Stimulated activated CD4-positive, alpha-beta T cell treated with anti-CD3 and anti-CD28 coated beads, TNF-alpha, amount 100 ng/mL, for 1 hour (primary cell): ENCODE measurements at regions not wholly inside any gene's neighbourhood (a gene's known extent, or its start where the extent isn't known, plus 50 kb on each side); places are given as distances from the start of the nearest gene placed in this dataset.
"Not testable (repeated sequence)": the region's sequence is repeated elsewhere in the genome, so short reads cannot be mapped to it uniquely, and the experiment has no call there.

ENCODE experiments used
- DNase-seq, 3 donors: peaks; one replicate each; pipeline ENCODE4 v3.0.0-alpha.2; 2020; ENCODE audit warnings: low read depth in 3 of 3, low spot score in 1 of 3

DNA sequence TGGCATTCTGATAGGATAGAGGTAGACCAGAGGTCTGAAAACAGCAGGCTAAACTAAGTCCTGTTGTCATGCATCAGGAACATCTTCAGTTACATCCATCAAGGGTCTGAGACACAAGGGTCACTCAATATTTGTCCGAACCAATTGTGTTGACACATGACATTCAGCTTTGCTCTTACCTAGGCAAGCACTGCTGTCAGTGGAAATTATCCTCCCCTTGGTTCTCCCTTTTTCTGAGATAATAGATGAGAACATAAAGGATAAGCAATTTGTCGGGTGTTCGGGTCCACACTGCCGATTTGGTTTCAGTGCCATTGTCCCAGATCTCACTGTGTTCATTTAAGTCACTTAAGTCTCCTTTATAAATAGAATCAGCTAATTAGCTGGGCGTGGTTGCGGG, 148.3 kb upstream of the MSX2 start:
- DNase-seq, result no peak

GRCh38 chr5:174581479-174581878, 142.9 kb upstream of the MSX2 start:
- DNase-seq, result no peak

DNA sequence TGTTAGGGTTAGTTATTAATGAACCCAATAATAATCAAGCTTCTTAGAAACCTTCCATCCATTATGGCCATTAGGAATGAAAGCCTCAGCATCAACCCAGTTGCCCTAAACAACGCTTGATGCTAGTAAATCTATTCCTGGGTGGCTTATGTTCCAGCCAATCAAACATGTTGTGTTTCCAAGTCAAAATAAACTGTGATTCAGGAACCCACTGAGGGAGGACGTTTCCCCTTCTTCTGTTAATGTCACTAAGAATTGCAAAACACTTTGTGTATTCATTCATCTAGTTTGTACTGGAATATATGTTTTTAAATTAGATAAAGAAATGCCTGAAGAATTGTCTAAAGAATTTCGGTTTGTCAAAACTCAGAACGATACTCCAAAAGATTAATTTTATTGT, 142.5 kb upstream of the MSX2 start:
- DNase-seq, result no peak

DNA sequence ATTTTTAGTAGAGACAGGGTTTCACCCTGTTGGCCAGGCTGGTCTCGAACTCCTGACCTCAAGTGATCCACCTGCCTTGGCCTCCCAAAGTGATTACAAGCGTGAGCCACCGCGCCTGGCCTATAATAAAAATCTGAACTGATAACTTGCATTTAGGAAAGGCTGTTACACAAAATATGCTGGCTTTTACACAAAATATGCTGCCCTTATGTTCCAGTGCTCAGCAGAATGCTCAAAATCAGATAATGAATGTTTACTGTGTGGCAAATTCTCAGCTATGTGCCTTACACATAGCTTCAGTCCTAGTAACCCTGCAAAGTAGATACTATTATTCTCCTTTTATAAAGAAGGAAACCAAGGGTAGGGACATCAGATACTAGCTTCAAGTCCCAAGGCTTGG, 141.3 kb upstream of the MSX2 start:
- no peak for DNase-seq

DNA sequence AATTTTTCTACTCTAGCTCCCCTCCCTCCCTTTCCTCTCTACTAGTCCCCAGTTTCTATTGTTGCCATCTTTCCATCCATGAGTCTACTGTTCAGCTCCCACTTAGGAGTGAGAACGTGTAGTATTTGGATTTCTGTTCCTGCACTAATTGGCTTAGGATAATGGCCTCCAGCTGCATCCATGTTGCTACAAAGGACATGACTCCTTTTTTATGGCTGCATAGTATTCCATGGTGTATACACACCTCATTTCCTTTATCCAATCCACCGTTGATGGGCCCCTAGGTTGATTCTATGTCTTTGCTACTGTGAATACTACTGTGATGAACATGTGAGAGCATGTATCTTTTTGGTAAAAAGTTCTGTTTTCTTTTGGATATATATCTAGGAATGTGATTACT, 138.9 kb upstream of the MSX2 start:
- no peak for DNase-seq

GRCh38 chr5:174586163-174586562, 138.2 kb upstream of the MSX2 start:
- DNase-seq, result not testable (repeated sequence)

GRCh38 chr5:174589011-174589410, 135.4 kb upstream of the MSX2 start:
- DNase-seq, result no peak

GRCh38 chr5:174589599-174589998, 134.8 kb upstream of the MSX2 start:
- no peak for DNase-seq

- DNase-seq, result no peak
Observed at GRCh38 chr5:174590820-174591219, 133.6 kb upstream of the MSX2 start.

DNA sequence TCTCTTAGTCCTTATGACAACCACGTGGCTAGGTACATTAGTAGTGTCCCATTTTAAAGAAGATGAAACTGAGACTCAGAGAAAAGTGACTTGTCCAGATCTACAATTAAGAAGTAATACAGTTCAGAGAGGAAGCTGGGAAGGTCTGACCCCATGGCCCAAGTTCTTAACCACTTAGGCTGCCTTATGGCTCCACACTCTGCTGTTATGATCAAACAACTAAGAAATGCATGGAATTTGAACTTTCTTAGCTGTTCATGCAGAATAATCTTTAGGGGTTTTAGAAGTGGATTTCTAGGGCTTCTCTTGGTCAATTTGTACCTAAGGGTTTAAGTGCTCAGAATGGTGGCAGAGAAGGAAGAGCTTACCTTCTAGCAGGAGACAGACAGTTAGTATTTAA, 128.0 kb upstream of the MSX2 start:
- no peak for DNase-seq

DNA sequence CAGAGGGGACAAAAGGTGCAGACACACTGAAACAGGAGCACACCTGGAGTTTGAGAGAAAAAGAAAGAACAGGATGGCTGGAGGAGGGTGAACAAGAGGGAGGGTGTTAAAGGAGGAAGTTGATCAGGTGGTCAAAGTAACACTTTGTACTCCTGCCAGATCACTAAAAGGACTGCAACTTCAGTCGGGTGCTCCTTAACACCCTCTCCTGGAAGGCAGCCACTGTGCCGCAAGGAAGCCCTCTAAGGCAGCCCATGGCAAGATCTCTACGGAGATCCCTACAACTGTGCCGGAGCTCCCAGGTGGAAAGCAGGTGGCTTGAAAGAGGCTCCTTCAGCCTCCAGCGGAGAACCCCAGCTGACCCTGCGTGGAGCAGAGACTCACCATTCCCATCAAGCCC, 124.4 kb upstream of the MSX2 start:
- DNase-seq, result no peak

GRCh38 chr5:174601946-174602345, 122.4 kb upstream of the MSX2 start:
- no peak for DNase-seq

DNA sequence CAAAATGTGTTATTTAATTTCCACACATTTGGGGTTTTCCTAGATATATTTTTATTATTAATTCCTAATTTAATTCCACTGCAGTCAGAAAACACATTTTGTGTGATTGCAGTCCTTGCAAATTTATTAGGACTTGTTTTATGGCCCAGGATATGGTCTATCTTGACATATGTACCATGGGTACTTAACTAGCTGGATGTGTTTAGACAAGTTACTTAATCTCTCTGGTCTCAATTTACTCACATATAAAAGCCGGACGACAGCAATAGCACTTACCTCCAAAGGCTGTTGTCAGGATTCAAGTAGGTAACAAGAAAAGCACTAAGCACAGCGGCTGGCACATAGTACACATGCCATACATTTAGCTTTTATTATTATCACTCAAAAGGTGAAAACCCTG, 118.2 kb upstream of the MSX2 start:
- DNase-seq, result no peak

- DNase-seq, result no peak
Observed at GRCh38 chr5:174606646-174607045, 117.7 kb upstream of the MSX2 start.

GRCh38 chr5:174607205-174607604, 117.2 kb upstream of the MSX2 start:
- DNase-seq, result no peak

DNA sequence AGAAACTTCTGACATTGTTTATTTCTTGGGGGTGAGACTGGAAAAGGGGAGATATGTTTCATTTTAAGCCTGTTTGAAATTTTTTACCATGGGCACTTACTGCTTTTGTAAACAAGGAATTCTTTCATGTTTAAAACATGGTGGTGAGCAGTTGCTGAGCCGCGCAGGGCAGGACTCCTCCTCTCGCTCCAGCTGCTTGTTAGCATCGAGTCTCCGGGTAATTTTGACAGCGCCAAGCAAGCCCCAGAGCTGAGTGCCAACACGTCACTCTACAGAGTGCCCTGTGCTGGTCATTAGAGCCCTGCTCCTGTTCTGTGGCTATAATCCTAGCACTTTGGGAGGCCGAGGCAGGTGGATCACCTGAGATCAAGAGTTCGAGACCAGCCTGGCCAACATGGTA, 116.5 kb upstream of the MSX2 start:
- no peak for DNase-seq

DNA sequence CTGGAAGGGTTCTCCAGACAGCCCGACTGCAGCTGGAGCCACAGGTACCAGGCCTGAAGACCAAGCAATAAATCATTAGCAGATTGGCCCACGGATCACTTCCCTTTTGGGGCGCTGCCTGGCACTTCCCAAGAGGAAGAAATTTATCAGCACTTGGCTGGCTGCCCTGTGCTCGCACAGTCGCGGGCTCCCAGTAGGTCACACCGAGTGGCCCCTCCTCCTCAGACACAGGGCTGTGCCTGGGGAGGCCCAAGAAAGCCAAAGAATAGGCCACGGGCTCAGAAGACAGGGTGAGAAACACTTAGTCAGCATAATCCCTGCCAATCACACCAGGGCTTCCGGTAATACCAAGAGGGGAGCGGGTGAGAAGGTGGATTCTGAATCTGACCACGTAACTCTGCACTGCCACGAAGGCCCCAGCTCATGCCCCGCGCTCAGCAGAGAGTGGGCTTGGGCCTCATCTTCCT, 115.7 kb upstream of the MSX2 start:
- no peak for DNase-seq

- no peak for DNase-seq
Observed at GRCh38 chr5:174609116-174609515, 115.3 kb upstream of the MSX2 start.

- DNase-seq, result no peak
Observed at GRCh38 chr5:174610968-174611367, 113.4 kb upstream of the MSX2 start.

DNA sequence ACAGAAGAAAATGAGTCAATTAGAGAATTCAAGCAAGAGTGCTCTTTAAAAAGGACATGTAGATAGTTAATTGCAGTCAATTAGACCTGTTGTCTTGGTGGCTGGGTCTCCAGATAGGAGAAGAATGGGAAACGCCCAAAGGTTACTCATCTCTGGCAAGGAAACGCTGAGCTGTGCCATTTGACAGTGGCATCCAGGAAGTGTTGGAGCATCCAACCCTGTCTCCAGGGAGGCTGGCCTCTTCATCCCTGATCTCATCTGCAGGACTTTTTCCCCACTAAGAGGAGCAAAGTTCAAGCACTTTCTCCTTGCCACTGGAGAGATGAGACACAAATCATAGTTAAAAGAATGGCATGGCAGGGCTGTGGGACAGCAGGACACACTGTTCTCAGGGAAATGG, 111.7 kb upstream of the MSX2 start:
- no peak for DNase-seq

DNA sequence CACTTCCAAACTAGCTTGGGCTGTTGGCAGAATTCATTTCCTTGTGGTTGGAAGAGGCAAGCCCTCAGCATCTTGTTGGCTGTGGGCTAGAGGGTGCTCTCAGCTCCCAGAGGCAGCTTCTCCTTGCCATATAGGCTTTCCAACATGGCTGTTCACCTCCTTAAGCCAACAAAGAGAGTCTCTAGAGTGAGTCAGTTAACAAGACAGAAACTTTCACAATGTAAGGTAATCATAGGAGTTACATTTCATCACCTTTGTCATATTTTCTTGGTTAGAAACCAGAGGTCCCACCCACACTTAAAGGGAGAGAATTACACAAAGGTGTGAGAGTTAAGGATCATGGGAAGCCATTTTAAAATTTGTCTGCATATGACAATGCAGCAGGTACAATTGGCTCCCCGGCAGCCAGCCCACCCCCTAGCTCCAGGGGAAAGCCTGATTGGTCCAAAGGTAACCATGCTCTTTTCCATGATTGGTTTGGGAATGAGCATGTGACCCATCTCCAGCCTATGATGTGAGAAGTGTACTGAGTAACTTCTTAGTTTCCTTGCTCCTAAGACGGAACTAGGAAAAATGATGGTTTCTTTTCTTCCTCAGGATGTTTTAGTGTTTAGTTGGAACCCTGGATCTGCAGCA, 109.8 kb upstream of the MSX2 start:
- DNase-seq, result no peak

GRCh38 chr5:174616036-174616435, 108.3 kb upstream of the MSX2 start:
- no peak for DNase-seq

DNA sequence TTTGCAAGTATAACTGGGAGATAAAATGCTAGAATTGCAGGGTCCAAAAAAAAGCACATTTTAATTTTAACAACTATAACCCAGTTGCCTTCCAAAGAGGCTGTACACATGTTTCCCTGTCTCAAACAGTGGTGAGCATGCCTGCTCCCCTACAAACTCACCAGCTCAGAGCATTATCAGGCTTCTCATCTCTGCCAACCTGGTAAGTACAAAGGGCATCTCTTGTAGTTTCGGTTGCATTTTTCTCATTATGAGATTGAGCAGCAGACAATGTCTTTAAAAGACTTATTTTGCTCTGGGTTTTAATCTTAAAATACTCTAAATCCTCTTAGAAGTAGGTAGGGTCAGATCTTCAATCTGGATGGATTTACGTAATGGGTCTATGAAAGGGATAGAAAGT, 107.1 kb upstream of the MSX2 start:
- no peak for DNase-seq

DNA sequence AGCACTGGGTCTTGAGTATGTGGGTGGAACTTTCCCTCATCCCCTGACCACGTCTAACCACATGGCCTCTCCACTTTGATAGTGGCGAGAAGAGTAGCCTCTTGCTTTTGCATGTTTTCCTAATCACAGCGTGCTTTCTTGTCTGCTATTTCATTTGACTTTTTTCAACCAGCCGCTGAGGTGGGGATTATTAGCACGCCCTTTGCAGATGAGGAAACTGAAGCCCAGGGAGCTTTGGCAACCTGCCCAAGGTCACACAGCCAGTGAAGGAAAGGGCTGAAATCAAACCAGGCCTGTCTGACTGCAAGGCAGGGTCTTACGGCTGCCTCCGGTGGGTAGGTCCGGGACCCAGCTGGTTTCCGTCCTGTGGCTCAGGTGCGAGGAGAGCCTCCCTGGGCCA, 106.5 kb upstream of the MSX2 start:
- DNase-seq, result no peak
